Suprapubic skin (tissue), 4 donors: ENCODE measurements at regions not wholly inside any gene's neighbourhood (a gene's known extent, or its start where the extent isn't known, plus 50 kb on each side); places are given as distances from the start of the nearest gene placed in this dataset.

Experiments
- DNase-seq, 2 donors: peaks; one replicate each; pipeline ENCODE4 v3.0.0-alpha.2; 2019; ENCODE audit warnings: low spot score in 2 of 2
- H3K27ac ChIP-seq: fragments of 200-600 bp; sonication (generic); one replicate; pipeline ENCODE4 v1.5.1; 2019
- H3K27me3 ChIP-seq: fragments of 200-600 bp; sonication (generic); one replicate; pipeline ENCODE4 v1.5.1; 2019
- H3K36me3 ChIP-seq: fragments of 200-600 bp; sonication (generic); one replicate; pipeline ENCODE4 v1.5.1; 2019
- H3K4me1 ChIP-seq: fragments of 200-600 bp; sonication (generic); one replicate; pipeline ENCODE4 v1.5.1; 2019
- H3K4me3 ChIP-seq: fragments of 200-600 bp; sonication (generic); one replicate; pipeline ENCODE4 v1.5.1; 2019; ENCODE audit warnings: mild to moderate bottlenecking
- H3K9me3 ChIP-seq: fragments of 200-600 bp; sonication (generic); one replicate; pipeline ENCODE4 v1.5.1; 2019
- EP300 ChIP-seq: sonication (generic); formaldehyde crosslinking; IDR thresholded peaks from one replicate; pipeline ENCODE4 v1.6.1; 2017; ENCODE audit warnings: antibody characterized with exemption
- POLR2A ChIP-seq, 2 donors: fragments of 450-650 bp; IDR thresholded peaks; one replicate each; pipeline ENCODE4 v1.6.1; 2017; ENCODE audit warnings: antibody characterized with exemption in 2 of 2, mild to moderate bottlenecking in 2 of 2, moderate library complexity in 2 of 2
- POLR2AphosphoS5 ChIP-seq, 3 donors: sonication (generic); formaldehyde crosslinking; IDR thresholded peaks; one replicate each; pipeline ENCODE4 v1.6.1; 2017; ENCODE audit warnings: antibody characterized with exemption in 3 of 3
- WGBS: methylation state at CpG from one replicate; pipeline ENCODE4 v1.1.5; 2018; 5-methylcytosine and 5-hydroxymethylcytosine counted together
- TF ChIP-seq, protein P1 (sequence below), 2 donors: fragments of 200-600 bp in 1 of 2; fragments of 450-650 bp in 1 of 2; sonication (generic) in 1 of 2; IDR thresholded peaks; one replicate each; pipeline ENCODE4 v1.5.1; 2016 to 2019; ENCODE audit warnings: antibody characterized with exemption in 2 of 2, mild to moderate bottlenecking in 1 of 2, moderate library complexity in 1 of 2

- Histone ChIP-seq H3K9me3 (no peaks in the 10 kb centered on the region), H3K27ac (no peak overlapping the region), H3K4me1 (peaks cover 18% of the 10 kb centered on the region), H3K36me3 (no peaks in the 10 kb centered on the region), H3K27me3 (peaks cover 79% of the 10 kb centered on the region), H3K4me3 (peak overlapping the region; percentile 2)
- TF ChIP-seq, protein P1, sequence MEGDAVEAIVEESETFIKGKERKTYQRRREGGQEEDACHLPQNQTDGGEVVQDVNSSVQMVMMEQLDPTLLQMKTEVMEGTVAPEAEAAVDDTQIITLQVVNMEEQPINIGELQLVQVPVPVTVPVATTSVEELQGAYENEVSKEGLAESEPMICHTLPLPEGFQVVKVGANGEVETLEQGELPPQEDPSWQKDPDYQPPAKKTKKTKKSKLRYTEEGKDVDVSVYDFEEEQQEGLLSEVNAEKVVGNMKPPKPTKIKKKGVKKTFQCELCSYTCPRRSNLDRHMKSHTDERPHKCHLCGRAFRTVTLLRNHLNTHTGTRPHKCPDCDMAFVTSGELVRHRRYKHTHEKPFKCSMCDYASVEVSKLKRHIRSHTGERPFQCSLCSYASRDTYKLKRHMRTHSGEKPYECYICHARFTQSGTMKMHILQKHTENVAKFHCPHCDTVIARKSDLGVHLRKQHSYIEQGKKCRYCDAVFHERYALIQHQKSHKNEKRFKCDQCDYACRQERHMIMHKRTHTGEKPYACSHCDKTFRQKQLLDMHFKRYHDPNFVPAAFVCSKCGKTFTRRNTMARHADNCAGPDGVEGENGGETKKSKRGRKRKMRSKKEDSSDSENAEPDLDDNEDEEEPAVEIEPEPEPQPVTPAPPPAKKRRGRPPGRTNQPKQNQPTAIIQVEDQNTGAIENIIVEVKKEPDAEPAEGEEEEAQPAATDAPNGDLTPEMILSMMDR (IDR thresholded peaks at IDR 0.05), result peak; percentile 93 to 99
- TF ChIP-seq POLR2A (IDR thresholded peaks at IDR 0.05) (no peak), EP300 (no peak), POLR2AphosphoS5 (IDR thresholded peaks at IDR 0.05) (no peak)
- peak in 1 of 2 donors; percentile 72 for DNase-seq
- WGBS, result 25% methylated on average over 8 of the region's 46 CpGs
These were observed 103.0 kb downstream of the EDN3 start for GRCh38 chr20:59403261-59403961.

DNA sequence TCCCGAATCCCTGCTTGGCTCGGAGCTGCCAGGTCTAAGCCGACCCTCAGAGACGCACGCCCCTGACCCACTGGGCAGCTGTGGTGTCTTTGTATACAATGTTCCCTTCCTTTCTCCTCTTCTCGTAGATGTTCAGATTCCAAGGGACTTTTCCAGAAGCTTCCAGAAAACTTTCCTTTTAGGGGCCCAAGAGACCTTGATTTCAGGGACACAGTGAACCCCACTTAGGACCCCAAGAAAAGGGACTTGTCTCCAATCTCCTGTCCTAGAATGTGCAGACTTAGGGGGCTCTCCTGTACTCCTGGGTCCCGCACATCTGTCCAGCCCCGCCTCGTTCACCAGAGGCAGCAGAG is 103.5 kb downstream of the EDN3 start:
- Histone ChIP-seq H3K27ac (no peak overlapping the region), H3K4me1 (peaks cover 18% of the 10 kb centered on the region), H3K9me3 (no peaks in the 10 kb centered on the region), H3K36me3 (no peaks in the 10 kb centered on the region), H3K27me3 (peaks cover 74% of the 10 kb centered on the region), H3K4me3 (peak overlapping the region; percentile 2)
- DNase-seq, result no peak
- TF ChIP-seq, protein P1 (IDR thresholded peaks at IDR 0.05), result no peak
- TF ChIP-seq EP300, result no peak
- no peak for TF ChIP-seq POLR2AphosphoS5 (IDR thresholded peaks at IDR 0.05)
- TF ChIP-seq POLR2A (IDR thresholded peaks at IDR 0.05), result no peak
- WGBS, result 17% methylated on average over 8 of the region's 9 CpGs

GRCh38 chr20:59404749-59405148 is 104.3 kb downstream of the EDN3 start:
- 73% methylated on average over 12 of the region's 12 CpGs for WGBS
- no peak for TF ChIP-seq EP300
- TF ChIP-seq POLR2AphosphoS5 (IDR thresholded peaks at IDR 0.05), result no peak
- TF ChIP-seq POLR2A (IDR thresholded peaks at IDR 0.05), result no peak
- TF ChIP-seq, protein P1 (IDR thresholded peaks at IDR 0.05), result no peak
- H3K27ac ChIP-seq, result no peak overlapping the region
- H3K27me3 ChIP-seq, result peaks cover 65% of the 10 kb centered on the region
- no peaks in the 10 kb centered on the region for H3K36me3 ChIP-seq
- H3K4me3 ChIP-seq, result no peak overlapping the region
- no peaks in the 10 kb centered on the region for H3K9me3 ChIP-seq
- no peak for DNase-seq
- peaks cover 18% of the 10 kb centered on the region for H3K4me1 ChIP-seq

DNA sequence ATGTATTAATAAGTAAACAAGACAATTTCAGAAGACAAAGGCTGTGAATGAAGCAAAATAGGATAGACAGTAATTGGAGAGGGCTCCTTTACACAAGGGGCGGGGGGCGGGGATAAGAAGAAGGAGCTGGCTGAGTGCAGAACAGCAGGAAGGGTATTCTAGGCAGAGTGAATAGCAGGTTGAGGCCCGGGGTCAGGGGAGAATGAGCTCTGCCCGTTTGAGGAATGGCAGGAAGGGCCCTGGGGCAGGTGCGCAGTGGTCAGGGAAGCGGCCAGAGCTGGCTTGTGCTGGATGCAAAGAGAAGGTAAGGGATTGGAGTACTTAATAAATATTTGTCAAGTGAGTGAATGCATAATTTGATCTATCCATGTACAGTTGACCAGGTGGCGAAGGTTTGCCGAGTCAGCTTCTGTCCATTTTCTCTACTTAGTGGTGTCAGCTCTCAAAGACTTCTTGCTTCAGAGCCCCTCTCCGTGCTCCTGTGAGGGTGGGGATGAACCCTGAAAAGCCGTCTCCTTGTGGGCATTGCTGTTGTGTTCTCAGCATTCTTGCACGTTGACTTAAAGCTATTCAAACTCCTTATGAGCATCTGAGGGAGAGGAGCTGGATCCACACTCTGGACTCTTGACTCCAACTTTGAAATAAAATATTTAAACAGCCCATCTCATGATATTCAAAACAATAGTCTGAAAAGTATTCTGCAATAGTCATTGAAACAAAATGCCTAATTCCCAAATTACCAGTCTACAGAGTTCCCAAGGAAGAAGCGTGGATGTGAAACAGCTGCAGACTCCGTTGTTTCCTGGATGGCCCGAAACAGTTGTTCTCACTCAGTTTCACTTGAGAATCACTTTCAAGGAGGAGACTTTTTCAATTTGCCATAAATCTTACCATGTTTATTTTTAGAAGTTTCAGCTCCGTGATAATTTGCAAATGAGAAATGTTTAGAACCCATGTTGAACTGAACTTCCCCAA is 105.1 kb downstream of the EDN3 start:
- Histone ChIP-seq H3K4me3 (no peak overlapping the region), H3K27ac (no peak overlapping the region), H3K27me3 (peaks cover 58% of the 10 kb centered on the region), H3K9me3 (no peaks in the 10 kb centered on the region), H3K36me3 (no peaks in the 10 kb centered on the region), H3K4me1 (peaks cover 18% of the 10 kb centered on the region)
- no peak for TF ChIP-seq POLR2A (IDR thresholded peaks at IDR 0.05)
- TF ChIP-seq POLR2AphosphoS5 (IDR thresholded peaks at IDR 0.05), result no peak
- TF ChIP-seq, protein P1 (IDR thresholded peaks at IDR 0.05), result no peak
- no peak for TF ChIP-seq EP300
- 71% methylated on average over 15 of the region's 15 CpGs for WGBS
- no peak for DNase-seq

DNA sequence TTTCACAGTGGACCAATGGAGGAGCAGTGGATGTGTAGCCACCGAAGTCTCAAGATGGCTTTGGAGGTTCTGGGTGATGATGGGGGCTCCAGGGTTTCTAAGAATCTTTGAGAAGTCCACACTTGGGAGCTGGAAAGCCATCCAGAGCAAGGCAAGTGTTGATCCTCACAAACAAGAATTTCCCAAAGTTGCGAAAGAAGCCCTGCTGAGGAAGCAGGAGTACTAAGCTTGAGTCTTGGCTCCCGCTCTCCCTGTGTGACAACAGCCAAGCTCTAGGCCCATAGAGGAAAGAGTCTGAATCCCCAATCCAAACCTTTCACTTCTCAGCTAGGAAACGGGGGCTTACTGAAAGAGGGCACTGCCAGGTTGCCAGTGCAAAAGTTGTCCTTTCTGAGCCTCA is 106.0 kb downstream of the EDN3 start:
- Histone ChIP-seq H3K36me3 (no peaks in the 10 kb centered on the region), H3K4me3 (no peak overlapping the region), H3K27ac (no peak overlapping the region), H3K4me1 (peaks cover 18% of the 10 kb centered on the region), H3K9me3 (no peaks in the 10 kb centered on the region), H3K27me3 (peaks cover 57% of the 10 kb centered on the region)
- no peak for DNase-seq
- 94% methylated on average over 2 of the region's 4 CpGs for WGBS
- TF ChIP-seq, protein P1 (IDR thresholded peaks at IDR 0.05), result no peak
- TF ChIP-seq POLR2AphosphoS5 (IDR thresholded peaks at IDR 0.05) (no peak), POLR2A (IDR thresholded peaks at IDR 0.05) (no peak), EP300 (no peak)
